ENCODE measurements at regions not wholly inside any gene's neighbourhood (a gene's known extent, or its start where the extent isn't known, plus 50 kb on each side); places are given as distances from the start of the nearest gene placed in this dataset.

DNA sequence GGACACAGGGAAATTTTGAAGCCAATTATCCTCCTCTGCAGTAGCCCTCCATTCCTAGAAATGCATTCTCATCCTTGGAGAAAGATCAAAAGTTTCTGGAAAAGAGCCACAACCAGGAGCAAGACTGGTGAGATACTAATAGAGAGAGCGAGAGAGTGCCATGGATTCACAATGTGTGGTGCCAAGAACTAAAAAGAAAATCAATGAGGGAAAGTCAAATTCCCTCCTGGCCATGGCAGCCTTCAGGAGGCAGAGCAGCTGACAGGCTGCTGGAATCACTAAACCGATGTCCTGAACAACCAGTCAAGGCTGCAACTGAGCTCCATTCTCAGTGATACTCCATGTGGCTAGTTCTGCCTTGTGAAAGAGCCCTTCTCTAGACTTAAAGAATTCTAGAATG lies 561.0 kb downstream of the SOX6 start:
- no peak for TF ChIP-seq POLR2A (IDR thresholded peaks at IDR 0.05)
- TF ChIP-seq, protein P1, sequence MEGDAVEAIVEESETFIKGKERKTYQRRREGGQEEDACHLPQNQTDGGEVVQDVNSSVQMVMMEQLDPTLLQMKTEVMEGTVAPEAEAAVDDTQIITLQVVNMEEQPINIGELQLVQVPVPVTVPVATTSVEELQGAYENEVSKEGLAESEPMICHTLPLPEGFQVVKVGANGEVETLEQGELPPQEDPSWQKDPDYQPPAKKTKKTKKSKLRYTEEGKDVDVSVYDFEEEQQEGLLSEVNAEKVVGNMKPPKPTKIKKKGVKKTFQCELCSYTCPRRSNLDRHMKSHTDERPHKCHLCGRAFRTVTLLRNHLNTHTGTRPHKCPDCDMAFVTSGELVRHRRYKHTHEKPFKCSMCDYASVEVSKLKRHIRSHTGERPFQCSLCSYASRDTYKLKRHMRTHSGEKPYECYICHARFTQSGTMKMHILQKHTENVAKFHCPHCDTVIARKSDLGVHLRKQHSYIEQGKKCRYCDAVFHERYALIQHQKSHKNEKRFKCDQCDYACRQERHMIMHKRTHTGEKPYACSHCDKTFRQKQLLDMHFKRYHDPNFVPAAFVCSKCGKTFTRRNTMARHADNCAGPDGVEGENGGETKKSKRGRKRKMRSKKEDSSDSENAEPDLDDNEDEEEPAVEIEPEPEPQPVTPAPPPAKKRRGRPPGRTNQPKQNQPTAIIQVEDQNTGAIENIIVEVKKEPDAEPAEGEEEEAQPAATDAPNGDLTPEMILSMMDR (IDR thresholded peaks at IDR 0.05) = no peak
